Hippocampal formation (tissue), 2 donors: ENCODE measurements at regions not wholly inside any gene's neighbourhood (a gene's known extent, or its start where the extent isn't known, plus 50 kb on each side); places are given as distances from the start of the nearest gene placed in this dataset.

ENCODE experiments used
- DNase-seq, 2 donors: peaks; one replicate each; lab custom pipeline; 2025; lab: John Stamatoyannopoulos, UW

- no peak for DNase-seq
Observed at GRCh38 chr2:128813352-128814034, 494.8 kb upstream of the HS6ST1 start.

GRCh38 chr2:128815248-128815647 is 496.6 kb upstream of the HS6ST1 start:
- no peak for DNase-seq

DNA sequence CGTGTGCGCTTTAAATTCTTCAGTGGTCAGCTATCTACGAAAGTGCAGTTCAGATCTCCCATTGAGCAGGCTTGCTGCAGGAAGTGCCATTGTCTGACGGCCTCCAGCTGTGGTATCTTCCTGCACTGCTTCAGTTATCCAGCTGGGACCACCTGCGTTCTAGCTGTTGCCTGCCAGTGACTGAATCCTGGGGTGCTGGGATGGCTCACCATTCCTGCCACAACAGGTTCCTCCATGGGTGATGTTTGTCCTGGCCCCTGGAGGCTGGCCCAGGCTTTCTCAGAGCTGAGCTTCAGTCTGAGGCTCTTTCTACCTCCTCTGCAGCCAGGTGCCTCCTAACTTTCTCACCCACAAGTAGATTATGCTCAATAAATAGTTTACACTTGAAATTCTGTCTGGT is 498.5 kb upstream of the HS6ST1 start:
- DNase-seq: no peak

DNA sequence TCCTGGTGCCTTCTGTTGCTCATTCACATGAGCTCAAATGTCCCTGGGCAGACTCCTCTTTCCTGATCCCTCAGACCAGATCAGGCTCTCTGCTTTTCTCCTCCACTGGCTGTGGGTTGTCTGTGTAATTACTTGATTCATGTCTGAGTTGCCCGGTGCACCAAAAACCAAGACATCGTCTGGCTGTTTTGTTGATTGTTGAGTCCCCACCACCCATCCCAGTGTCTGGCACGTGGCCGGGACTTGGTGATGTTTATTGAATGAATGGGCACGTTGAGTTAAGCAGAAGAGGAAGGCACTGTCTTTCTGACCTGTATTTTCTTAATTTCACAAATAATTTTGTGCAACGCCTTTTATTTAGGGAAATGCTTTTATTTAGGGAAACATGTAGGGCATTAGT is 499.1 kb upstream of the HS6ST1 start:
- DNase-seq: no peak

DNA sequence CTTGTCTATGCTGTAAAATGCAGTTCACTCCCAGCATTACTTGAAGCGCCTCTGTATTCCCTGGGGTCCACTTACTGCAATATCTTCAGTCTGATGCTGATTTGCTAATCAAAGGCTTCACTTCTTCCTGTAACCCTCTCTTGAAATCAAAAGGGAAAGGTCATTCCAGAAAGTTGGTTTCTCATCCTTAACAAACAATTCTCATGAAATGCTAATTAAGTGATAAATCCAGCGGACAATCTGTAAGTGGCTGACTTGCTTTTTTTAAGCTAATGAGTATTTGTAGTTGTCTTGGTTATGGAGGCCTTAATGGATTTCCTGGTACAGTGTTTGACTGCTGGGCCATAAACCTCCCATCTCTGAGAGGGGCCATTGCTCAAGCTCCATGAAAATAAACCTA is 499.6 kb upstream of the HS6ST1 start:
- no peak for DNase-seq

- no peak for DNase-seq
Observed at GRCh38 chr2:128818704-128819491, 500.2 kb upstream of the HS6ST1 start.

- no peak for DNase-seq
Observed at GRCh38 chr2:128820452-128820851, 501.8 kb upstream of the HS6ST1 start.

GRCh38 chr2:128821010-128821409 is 502.3 kb upstream of the HS6ST1 start:
- DNase-seq: no peak

GRCh38 chr2:128832946-128833663 is 514.4 kb upstream of the HS6ST1 start:
- DNase-seq: no peak

DNA sequence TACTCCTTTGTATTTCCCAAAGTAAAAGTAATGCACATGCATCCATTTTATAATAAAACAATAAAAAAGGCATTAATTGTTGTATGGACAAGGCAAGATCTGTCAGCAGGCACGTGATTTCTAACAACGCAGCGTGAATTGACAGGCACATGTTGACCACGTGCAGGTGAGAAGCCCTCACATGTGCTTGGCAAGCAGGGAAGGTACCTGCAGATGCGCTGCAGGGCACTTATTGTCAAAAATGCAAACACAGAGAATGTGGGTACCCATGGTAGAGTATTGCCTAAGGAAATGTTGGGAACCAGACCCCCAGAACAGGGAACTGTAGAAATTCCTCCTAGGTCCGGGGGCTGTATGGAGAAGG is 515.0 kb upstream of the HS6ST1 start:
- DNase-seq: no peak

- DNase-seq: no peak
Observed at GRCh38 chr2:128834207-128834879, 515.7 kb upstream of the HS6ST1 start.

DNA sequence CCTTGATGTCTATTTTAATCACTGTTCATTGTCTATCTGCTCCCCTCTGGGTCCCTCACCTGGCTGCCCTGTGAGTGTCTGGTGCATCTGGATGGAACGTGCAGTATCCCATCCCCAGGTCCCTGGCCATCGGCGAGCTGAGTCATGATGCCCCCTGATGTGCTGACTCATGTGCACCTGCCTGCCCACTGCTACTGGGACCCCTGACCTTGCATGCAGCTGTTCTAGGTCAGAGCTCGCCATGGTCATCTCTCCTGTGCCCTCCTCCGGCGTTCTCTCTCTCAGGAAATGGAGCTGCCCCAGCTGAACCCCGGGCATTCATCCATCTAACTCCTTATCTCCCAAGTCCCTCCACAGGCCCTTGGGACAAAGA is 516.2 kb upstream of the HS6ST1 start:
- no peak for DNase-seq

DNA sequence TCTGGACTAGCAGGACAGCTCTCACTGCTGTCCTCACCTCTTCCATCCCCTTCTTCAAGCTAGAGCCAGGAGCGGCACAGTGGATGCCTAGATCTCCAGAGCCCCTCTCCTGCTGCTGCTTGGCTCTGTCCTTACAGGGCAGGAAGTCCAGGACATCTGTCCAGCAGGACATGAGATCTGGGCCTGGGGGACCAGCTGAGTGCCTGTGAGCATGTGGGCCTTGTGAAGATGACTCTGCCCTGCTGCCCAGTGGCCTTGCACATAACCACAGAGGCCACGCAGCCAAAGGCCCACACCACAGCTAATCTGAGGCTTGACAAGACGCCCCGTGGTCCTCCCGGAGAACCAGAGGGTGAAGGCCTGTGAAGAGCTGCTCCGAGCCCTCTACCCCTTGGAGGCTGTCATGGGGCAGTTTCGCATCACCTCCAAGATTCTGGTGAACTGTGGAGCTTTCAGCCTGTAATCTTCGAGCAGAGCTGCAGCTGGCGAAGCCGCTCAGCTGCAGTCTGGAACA is 516.7 kb upstream of the HS6ST1 start:
- DNase-seq: no peak

GRCh38 chr2:128835974-128836373 is 517.3 kb upstream of the HS6ST1 start:
- DNase-seq: no peak

DNA sequence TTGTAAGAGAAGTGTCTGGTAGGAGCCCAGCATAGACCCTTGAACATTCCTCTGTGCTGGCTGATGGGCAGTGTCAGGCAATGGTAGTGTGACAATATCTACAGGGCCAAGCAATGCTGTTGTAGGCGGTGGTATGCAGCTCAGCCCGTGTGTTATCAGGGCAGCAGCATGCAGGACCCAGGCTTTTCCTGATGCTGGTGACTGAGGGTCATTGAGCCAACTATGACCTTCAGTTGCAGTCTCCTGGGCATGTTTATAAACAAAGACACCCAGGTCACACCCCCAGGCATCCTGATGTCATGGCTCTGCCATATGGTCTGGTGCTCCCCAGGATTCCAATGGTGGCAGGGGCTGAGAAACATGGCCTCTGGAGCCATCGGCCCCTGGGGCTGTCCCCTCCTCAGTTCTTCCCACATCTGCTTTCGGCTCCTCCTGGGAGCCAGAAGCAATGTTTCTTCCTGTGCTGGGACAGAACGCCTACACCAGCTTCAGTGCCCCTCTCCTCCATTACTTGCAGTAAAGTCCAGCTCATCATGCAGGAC is 518.0 kb upstream of the HS6ST1 start:
- no peak for DNase-seq

GRCh38 chr2:128838244-128838643 is 519.6 kb upstream of the HS6ST1 start:
- DNase-seq: no peak

- DNase-seq: no peak
Observed at GRCh38 chr2:128841803-128842202, 523.1 kb upstream of the HS6ST1 start.

GRCh38 chr2:128867311-128867710 is 548.6 kb upstream of the HS6ST1 start:
- no peak for DNase-seq

DNA sequence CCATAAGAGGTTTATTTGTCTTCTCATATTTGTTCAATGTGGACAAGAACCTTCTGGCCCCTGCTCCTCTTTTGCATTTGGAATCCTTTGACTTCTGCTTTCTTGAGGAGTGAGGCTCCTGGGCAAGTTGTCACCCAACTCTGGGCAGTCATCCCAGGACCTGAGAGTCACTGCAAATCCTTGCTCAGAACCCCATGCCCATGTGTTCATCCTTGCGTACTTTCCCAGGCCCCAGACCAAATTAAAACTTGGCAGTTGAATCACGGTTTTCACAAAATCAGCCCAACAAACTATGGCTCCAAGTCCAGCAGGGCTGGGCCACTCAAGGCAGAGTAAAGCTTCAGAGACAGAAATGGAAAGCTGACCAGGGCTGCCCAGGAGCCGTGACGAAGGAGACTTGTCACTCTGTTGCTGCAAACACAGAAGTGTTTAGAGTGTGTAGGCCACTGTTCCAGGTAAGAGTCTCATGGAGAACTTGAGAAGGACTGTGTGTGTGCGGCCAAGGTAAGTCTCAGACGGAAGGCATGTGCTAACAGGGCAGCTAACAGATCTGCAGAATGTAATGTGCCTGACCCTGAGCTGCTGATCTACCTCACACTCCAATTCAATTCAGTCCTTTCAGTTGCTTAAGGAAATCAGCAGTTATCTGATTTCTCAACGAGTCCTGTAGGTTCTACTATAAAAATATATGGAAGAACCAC is 549.4 kb upstream of the HS6ST1 start:
- DNase-seq: peak; percentile 6 to 14

DNA sequence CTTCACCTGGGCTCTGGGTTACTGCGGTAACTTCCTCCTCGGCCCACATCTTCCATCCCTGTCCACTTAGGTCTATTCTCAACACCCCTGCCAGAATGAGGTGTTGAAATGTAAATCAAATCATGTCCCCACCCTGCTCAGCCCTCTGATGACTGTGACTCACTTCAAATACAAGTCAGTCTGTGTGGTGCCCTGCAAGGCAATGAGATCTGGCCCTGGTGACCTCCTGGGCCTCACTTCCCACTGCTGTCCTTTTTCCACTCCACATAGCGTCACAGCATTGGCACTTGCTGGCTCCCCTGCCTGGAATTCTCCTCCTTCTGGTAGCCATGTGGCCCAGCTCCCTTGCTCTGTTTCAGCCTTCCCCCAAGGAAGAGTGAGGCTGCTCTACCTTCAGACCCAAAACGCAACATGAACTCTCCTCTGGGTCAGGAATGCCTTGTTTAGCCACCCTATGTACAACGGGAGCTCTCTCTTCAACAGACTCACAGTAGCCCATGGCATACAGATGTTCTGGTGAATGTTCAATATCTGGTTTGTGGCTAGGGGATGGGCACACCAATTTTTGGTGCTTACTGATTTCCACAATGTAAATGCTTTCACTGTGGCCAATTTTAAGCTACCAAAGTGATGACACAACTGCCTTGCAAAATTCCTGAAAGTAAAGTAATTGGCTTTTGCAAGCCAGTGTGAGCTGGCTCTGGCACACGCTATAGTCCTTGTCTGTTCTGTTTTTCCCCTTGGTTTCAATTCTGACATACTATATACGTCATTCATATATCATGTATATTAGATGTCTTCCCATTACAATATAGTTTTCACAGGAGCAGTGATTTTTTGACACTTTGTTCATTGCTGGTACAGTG is 550.3 kb upstream of the HS6ST1 start:
- DNase-seq: no peak
